AG04449 (cell line): ENCODE measurements at regions not wholly inside any gene's neighbourhood (a gene's known extent, or its start where the extent isn't known, plus 50 kb on each side); places are given as distances from the start of the nearest gene placed in this dataset.

Experiments used
- CTCF ChIA-PET: fragments of 350-600 bp; formaldehyde crosslinking; extraction: SDS; loops from one replicate; lab custom pipeline; 2021; ENCODE audit warnings: antibody characterized with exemption; lab: Yijun Ruan, JAX
- POLR2A ChIA-PET: fragments of 400-600, 350-600 bp; formaldehyde crosslinking; extraction: SDS; loops from one replicate; lab custom pipeline; 2020; ENCODE audit warnings: antibody characterized with exemption, inconsistent platforms; lab: Yijun Ruan, JAX
- DNase-seq: peaks from one replicate; pipeline ENCODE4 v3.0.0-alpha.2; 2010; ENCODE audit warnings: low read depth, low spot score
- H3K4me3 ChIP-seq: 2 replicates; pipeline ENCODE4 v1.5.1; 2011; ENCODE audit warnings: low read depth, mild to moderate bottlenecking, control low read depth, low read length
- TF ChIP-seq, protein P1 (sequence below): IDR thresholded peaks from one replicate; pipeline ENCODE4 v1.5.1; 2011; ENCODE audit warnings: mild to moderate bottlenecking, moderate library complexity, low read length, control low read depth, inconsistent platforms; ENCODE audit not compliant: insufficient read depth; ENCODE audit errors: missing control alignments

DNA sequence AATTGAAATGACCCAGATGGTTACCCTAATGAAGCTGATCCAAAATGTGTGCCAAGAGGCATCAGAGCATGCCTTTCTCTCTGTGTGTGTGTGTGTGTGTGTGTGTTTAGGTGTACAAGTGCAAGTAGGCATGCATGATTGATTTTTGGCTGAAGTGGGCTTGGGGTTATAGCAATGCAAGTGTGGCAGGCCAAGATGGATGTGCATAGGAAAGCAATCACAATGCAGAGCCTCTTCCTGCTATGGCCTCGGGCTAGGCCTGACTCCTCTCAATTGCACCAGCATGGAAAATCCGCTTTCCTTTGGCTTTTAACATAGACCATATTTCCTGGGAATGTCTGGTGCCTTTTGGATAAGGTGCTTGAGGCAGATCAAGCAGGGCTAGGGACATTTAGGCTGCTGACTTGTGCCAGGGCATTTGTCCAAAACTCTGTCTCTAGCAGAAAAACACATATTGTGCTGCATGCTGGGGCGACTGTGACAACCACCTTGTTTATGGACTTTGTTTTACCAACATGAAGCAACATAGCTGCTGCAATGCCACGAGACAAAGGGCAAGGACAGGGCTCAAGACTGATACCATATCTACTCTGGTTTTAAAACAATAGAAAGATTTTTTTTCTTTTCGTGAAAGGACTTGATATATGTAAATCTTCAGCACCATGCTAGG, 395.7 kb downstream of the RAPGEF2 start:
- DNase-seq = no peak
- no peak overlapping the region for H3K4me3 ChIP-seq
- POLR2A ChIA-PET = no interaction called here
- CTCF ChIA-PET = no interaction called here
- TF ChIP-seq, protein P1, sequence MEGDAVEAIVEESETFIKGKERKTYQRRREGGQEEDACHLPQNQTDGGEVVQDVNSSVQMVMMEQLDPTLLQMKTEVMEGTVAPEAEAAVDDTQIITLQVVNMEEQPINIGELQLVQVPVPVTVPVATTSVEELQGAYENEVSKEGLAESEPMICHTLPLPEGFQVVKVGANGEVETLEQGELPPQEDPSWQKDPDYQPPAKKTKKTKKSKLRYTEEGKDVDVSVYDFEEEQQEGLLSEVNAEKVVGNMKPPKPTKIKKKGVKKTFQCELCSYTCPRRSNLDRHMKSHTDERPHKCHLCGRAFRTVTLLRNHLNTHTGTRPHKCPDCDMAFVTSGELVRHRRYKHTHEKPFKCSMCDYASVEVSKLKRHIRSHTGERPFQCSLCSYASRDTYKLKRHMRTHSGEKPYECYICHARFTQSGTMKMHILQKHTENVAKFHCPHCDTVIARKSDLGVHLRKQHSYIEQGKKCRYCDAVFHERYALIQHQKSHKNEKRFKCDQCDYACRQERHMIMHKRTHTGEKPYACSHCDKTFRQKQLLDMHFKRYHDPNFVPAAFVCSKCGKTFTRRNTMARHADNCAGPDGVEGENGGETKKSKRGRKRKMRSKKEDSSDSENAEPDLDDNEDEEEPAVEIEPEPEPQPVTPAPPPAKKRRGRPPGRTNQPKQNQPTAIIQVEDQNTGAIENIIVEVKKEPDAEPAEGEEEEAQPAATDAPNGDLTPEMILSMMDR = no peak

DNA sequence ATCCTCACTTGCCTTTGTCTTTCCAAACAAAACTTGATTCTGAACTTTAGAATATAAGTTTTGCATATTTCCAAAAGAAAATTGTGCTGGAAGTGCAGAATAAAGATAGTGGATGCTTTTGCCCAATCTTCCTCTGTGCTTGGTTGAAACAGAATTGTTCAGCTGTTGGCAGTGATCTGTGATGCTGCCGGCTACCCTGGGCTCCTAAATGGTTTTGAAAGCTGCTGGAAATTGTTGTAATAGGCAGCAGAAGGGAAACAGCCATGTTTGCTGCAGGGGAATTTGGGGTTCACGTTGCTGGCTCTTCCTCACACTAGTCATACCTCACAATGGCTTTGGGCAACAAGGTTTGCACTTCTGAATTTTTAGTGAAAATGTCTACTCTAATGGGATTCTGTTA, 398.0 kb downstream of the RAPGEF2 start:
- no peak overlapping the region for H3K4me3 ChIP-seq

DNA sequence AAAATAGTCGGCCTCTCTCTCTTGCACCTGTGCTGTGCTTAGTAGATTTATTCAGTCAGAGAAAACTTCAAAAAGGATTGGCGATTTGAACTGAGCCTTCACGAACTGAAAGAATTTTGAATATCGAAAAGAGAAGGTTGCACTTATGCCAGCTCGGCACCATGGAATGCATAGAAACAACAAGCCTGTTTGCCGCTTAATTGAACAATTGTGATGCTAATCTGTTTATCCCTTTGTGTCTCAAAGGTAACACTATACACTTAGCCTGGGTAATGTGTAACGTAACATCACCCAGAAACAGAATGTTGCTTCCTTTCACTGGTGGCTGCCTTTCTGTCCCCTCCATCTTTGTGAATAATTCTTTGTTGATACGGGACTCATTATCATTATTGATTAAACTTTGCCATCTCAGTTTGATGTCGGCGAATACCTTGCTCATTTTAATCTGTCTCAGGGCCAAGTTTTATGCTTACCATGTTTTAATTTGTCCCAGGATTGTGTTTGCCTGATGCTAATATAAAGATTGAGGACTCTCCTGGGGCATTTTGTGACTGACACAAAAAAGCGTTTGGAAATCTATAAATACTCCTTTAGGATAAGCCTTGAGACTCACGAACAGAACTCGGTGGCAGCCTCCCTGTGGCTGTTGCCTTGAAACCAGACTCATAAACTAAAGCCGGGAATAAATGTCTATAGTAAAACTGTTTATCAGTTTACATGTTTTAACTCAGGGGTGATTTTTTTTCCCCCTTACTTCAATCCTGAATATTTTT, 400.5 kb downstream of the RAPGEF2 start:
- TF ChIP-seq, protein P1 = no peak
- ChIA-PET POLR2A (no interaction called here), CTCF (no interaction called here)
- H3K4me3 ChIP-seq = no peak overlapping the region
- no peak for DNase-seq

More for the DNA sequence above, 398.0 kb downstream of the RAPGEF2 start:
- TF ChIP-seq, protein P1 = no peak
- POLR2A ChIA-PET = no interaction called here
- no peak for DNase-seq
- CTCF ChIA-PET = no interaction called here

DNA sequence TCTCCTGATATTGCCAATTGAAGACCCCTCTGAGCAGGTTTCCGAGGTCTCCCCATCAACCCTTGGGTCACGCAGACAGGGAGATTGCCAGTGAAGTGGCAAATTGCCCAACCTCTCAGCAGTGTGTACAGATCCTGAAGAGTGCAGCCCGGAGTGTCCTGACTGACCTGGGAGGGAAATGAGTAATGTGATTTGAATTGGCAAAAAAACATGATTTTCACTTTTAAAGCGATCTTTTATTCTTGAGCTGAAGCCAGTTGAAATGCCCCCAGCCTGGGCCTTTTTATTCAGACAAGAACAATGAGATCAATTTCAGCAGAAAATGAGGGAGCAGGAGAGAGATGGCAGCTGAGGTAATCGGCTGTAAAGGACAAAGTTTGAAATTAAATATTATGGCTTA, 401.8 kb downstream of the RAPGEF2 start:
- no peak overlapping the region for H3K4me3 ChIP-seq
- TF ChIP-seq, protein P1 = no peak
- ChIA-PET CTCF (no interaction called here), POLR2A (no interaction called here)
- no peak for DNase-seq

DNA sequence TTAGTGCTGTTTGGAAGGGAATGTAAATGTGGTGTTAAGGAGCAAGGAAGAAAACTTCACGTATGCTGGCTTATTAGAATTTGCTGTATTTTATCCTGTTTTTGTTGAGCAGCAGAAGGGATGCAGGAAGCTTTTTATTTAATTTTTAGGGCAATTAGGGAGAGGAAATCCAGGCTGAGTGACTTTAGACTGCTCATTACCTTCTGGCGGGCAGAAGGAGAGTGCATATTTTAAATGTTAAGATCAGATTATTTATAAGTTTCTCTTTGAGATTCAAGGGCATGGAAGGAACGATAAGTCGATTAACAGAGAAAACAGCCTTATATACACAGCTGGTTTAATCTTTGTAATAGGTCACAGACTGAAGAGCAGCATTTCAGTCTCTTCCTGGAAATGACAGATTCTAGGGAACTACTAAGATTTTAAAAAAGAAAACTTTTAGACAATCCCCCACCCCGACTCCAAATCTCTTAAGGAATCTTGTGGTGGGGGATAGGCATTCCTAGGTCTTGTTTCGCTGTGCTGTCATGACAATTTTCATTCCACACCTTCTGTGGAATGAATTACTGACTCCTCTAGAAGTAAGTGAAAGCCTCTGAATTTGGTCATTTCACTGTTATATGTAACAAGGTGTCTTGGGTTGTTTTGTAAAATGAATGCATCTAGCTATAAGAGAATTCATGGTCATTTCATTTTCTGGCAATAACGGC, 402.5 kb downstream of the RAPGEF2 start:
- ChIA-PET CTCF (no interaction called here), POLR2A (no interaction called here)
- TF ChIP-seq, protein P1 = no peak
- DNase-seq = no peak
- no peak overlapping the region for H3K4me3 ChIP-seq

DNA sequence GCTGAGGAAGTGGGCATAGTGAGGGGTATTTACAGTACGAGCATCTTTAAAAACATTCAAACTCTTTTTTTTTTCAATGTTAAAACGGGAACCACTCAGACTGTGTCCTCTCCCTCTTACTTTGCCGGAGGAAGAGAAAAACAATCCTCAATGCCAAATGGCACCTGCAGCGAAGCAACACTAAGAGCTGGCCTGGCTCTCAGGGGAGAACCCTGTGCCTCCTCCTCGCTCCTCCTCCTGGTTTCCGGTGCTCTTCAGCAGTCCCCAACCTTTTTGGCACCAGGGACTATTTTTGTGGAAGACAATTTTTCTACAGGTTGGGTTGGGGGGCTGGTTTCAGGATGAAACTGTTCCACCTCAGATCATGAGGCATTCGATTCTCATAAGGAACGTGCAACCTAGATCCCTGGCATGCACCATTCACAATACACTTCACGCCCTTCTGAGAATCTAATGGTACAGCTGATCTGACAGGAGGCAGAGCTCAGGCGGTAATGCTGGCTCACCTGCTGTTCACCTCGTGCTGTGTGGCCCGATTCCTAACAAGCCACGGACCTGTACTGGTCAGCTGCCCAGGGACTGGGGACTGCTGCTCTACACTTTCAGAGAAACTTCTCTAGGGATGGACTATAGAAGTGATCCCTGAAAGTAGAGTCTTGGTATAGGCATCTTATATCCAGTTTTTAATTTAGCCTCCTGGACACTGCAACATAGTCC, 404.1 kb downstream of the RAPGEF2 start:
- no peak for DNase-seq
- TF ChIP-seq, protein P1 = no peak
- ChIA-PET CTCF (no interaction called here), POLR2A (no interaction called here)
- H3K4me3 ChIP-seq = no peak overlapping the region
